HFFc6 (cell line): ENCODE measurements at regions not wholly inside any gene's neighbourhood (a gene's known extent, or its start where the extent isn't known, plus 50 kb on each side); places are given as distances from the start of the nearest gene placed in this dataset.
A peak's percentile ranks its signal among the peaks of the same experiment; 100 is the strongest.

Experiments used
- DNase-seq: peaks from one replicate; pipeline ENCODE4 v3.0.0-alpha.2; 2018
- H3K27ac Mint-ChIP-seq: 2 replicates; pipeline ENCODE4 v1.8.0; 2020; ENCODE audit warnings: mild to moderate bottlenecking, mixed read lengths
- H3K27me3 Mint-ChIP-seq: 2 replicates; pipeline ENCODE4 v1.8.0; 2021; ENCODE audit warnings: mild to moderate bottlenecking, moderate library complexity, mixed read lengths; ENCODE audit not compliant: insufficient read depth
- H3K36me3 Mint-ChIP-seq: 2 replicates; pipeline ENCODE4 v1.8.0; 2021; ENCODE audit warnings: low read depth, mixed read lengths
- H3K4me1 Mint-ChIP-seq: 2 replicates; pipeline ENCODE4 v1.8.0; 2020; ENCODE audit warnings: low read depth, mixed read lengths
- H3K4me3 Mint-ChIP-seq: 2 replicates; pipeline ENCODE4 v1.8.0; 2020; ENCODE audit warnings: mild to moderate bottlenecking, moderate library complexity, mixed read lengths
- H3K9me3 Mint-ChIP-seq: 2 replicates; pipeline ENCODE4 v1.8.0; 2020; ENCODE audit warnings: mild to moderate bottlenecking, mixed read lengths
- CTCF ChIP-seq: fragments of 200-600 bp; sonication (generic); IDR thresholded peaks from 2 replicates; pipeline ENCODE4 v1.5.0; 2021; ENCODE audit warnings: antibody characterized with exemption, mild to moderate bottlenecking

- no peak for DNase-seq
- H3K4me3 Mint-ChIP-seq = no peak overlapping the region
- H3K27me3 Mint-ChIP-seq = peaks cover 2% of the 10 kb centered on the region
- TF ChIP-seq CTCF = no peak
- H3K27ac Mint-ChIP-seq = no peak overlapping the region
- no peaks in the 10 kb centered on the region for H3K9me3 Mint-ChIP-seq
- no peaks in the 10 kb centered on the region for H3K4me1 Mint-ChIP-seq
- H3K36me3 Mint-ChIP-seq = no peaks in the 10 kb centered on the region
Observed at GRCh38 chr5:103657301-103657700, 94.7 kb upstream of the NUDT12 start.

GRCh38 chr5:103648086-103648485, 85.5 kb upstream of the NUDT12 start:
- Mint-ChIP-seq H3K4me1 (no peaks in the 10 kb centered on the region), H3K4me3 (no peak overlapping the region), H3K27ac (no peak overlapping the region), H3K36me3 (no peaks in the 10 kb centered on the region), H3K27me3 (peaks cover 1% of the 10 kb centered on the region), H3K9me3 (no peaks in the 10 kb centered on the region)
- DNase-seq = no peak
- TF ChIP-seq CTCF = peak; percentile 33

- DNase-seq = no peak
- H3K4me3 Mint-ChIP-seq = no peak overlapping the region
- H3K36me3 Mint-ChIP-seq = no peaks in the 10 kb centered on the region
- H3K27me3 Mint-ChIP-seq = no peaks in the 10 kb centered on the region
- H3K27ac Mint-ChIP-seq = no peak overlapping the region
- no peaks in the 10 kb centered on the region for H3K9me3 Mint-ChIP-seq
- no peak for TF ChIP-seq CTCF
- no peaks in the 10 kb centered on the region for H3K4me1 Mint-ChIP-seq
Observed at GRCh38 chr5:103646698-103647614, 84.4 kb upstream of the NUDT12 start.

- H3K36me3 Mint-ChIP-seq = no peaks in the 10 kb centered on the region
Observed at GRCh38 chr5:103645816-103646215, 83.2 kb upstream of the NUDT12 start.

GRCh38 chr5:103638979-103639378, 76.4 kb upstream of the NUDT12 start:
- no peak for DNase-seq
- no peak overlapping the region for H3K4me3 Mint-ChIP-seq
- H3K27ac Mint-ChIP-seq = no peak overlapping the region
- no peaks in the 10 kb centered on the region for H3K9me3 Mint-ChIP-seq
- H3K27me3 Mint-ChIP-seq = no peaks in the 10 kb centered on the region
- no peaks in the 10 kb centered on the region for H3K4me1 Mint-ChIP-seq
- no peak for TF ChIP-seq CTCF
- no peaks in the 10 kb centered on the region for H3K36me3 Mint-ChIP-seq

More at GRCh38 chr5:103645816-103646215, 83.2 kb upstream of the NUDT12 start:
- Mint-ChIP-seq H3K4me1 (no peaks in the 10 kb centered on the region), H3K27ac (no peak overlapping the region), H3K9me3 (no peaks in the 10 kb centered on the region), H3K4me3 (no peak overlapping the region), H3K27me3 (no peaks in the 10 kb centered on the region)
- no peak for DNase-seq
- TF ChIP-seq CTCF = no peak
